ENCODE measurements at regions not wholly inside any gene's neighbourhood (a gene's known extent, or its start where the extent isn't known, plus 50 kb on each side); places are given as distances from the start of the nearest gene placed in this dataset.
A peak's percentile ranks its signal among the peaks of the same experiment; 100 is the strongest.

- FAIRE-seq (no peak), ATAC-seq (no peak), DNase-seq (ENCODE audit: low read depth in 1 of 2, low spot score in 1 of 2) (no peak)
- POLR2A ChIA-PET = no interaction called here
- 66% methylated on average over 4 of the region's 4 CpGs for WGBS (ENCODE audit: missing lambda C conversion rate)
- TF ChIP-seq CBX2 (IDR thresholded peaks at IDR 0.05; ENCODE audit: borderline replicate concordance, low read depth) (no peak), SMC3 (IDR thresholded peaks at IDR 0.05) (no peak), RCOR1 (IDR thresholded peaks at IDR 0.05; ENCODE audit: low read depth, low read length) (no peak), HMGXB4 (CRISPR knock-in tag; IDR thresholded peaks at IDR 0.05; ENCODE audit: borderline replicate concordance) (no peak)
- TF ChIP-seq, protein P1, sequence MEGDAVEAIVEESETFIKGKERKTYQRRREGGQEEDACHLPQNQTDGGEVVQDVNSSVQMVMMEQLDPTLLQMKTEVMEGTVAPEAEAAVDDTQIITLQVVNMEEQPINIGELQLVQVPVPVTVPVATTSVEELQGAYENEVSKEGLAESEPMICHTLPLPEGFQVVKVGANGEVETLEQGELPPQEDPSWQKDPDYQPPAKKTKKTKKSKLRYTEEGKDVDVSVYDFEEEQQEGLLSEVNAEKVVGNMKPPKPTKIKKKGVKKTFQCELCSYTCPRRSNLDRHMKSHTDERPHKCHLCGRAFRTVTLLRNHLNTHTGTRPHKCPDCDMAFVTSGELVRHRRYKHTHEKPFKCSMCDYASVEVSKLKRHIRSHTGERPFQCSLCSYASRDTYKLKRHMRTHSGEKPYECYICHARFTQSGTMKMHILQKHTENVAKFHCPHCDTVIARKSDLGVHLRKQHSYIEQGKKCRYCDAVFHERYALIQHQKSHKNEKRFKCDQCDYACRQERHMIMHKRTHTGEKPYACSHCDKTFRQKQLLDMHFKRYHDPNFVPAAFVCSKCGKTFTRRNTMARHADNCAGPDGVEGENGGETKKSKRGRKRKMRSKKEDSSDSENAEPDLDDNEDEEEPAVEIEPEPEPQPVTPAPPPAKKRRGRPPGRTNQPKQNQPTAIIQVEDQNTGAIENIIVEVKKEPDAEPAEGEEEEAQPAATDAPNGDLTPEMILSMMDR (IDR thresholded peaks at IDR 0.05) = no peak
- TF ChIP-seq, protein P2, sequence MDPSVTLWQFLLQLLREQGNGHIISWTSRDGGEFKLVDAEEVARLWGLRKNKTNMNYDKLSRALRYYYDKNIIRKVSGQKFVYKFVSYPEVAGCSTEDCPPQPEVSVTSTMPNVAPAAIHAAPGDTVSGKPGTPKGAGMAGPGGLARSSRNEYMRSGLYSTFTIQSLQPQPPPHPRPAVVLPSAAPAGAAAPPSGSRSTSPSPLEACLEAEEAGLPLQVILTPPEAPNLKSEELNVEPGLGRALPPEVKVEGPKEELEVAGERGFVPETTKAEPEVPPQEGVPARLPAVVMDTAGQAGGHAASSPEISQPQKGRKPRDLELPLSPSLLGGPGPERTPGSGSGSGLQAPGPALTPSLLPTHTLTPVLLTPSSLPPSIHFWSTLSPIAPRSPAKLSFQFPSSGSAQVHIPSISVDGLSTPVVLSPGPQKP (IDR thresholded peaks at IDR 0.05; ENCODE audit: low read depth, low read length) = no peak
- TF ChIP-seq, protein P3, sequence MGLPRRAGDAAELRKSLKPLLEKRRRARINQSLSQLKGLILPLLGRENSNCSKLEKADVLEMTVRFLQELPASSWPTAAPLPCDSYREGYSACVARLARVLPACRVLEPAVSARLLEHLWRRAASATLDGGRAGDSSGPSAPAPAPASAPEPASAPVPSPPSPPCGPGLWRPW (IDR thresholded peaks at IDR 0.05) = no peak
- CTCF ChIA-PET = no interaction called here
- Histone ChIP-seq H3K4me3 (no peak overlapping the region), H3K4me1 (peaks cover 4% of the 10 kb centered on the region; the same call in 2 of the 3 replicates), H3K27ac (no peak overlapping the region), H3K9me3 (no peaks in the 10 kb centered on the region), H3K4me2 (no peak overlapping the region)
Observed at GRCh38 chr11:21944577-21944976, 248.3 kb upstream of the ANO5 start.

GRCh38 chr11:21948876-21949275 lies 244.0 kb upstream of the ANO5 start:
- ChIA-PET POLR2A (no interaction called here), CTCF (interaction anchor here (0.9 to 1.0 kb wide), 2 partner anchors 37 to 40 kb away, joined by 3 read pairs; no protein-coding TSS in a partner anchor)
- ATAC-seq (no peak), FAIRE-seq (no peak), DNase-seq (ENCODE audit: low read depth in 1 of 2, low spot score in 1 of 2) (no peak)
- Histone ChIP-seq H3K4me3 (no peak overlapping the region), H3K27ac (no peak overlapping the region), H3K4me1 (peaks cover 10% of the 10 kb centered on the region), H3K4me2 (no peak overlapping the region), H3K9me3 (no peaks in the 10 kb centered on the region; the same call in 2 of the 3 replicates)
- 57% methylated on average over 1 of the region's 1 CpG for WGBS (ENCODE audit: missing lambda C conversion rate)
- no peak for TF ChIP-seq FOSB (CRISPR knock-in tag; IDR thresholded peaks at IDR 0.05)
- TF ChIP-seq ZFP36 (IDR thresholded peaks at IDR 0.05; ENCODE audit: borderline replicate concordance, partially characterized antibody) = no peak
- no peak for TF ChIP-seq JUNB (IDR thresholded peaks at IDR 0.05)
- no peak for TF ChIP-seq NFE2L2 (conservative IDR thresholded peaks at IDR 0.05; ENCODE audit: low read length)
- TF ChIP-seq KDM5A (IDR thresholded peaks at IDR 0.05) = no peak
- no peak for TF ChIP-seq RARB (CRISPR knock-in tag; IDR thresholded peaks at IDR 0.05)
- TF ChIP-seq ZSCAN20 (CRISPR knock-in tag; IDR thresholded peaks at IDR 0.05) = no peak

- ATAC-seq (peak; percentile 74 to 88), DNase-seq (ENCODE audit: low read depth in 1 of 2, low spot score in 1 of 2) (peak in 1 of 2 experiments; percentile 60), FAIRE-seq (no peak)
- H3K4me1 ChIP-seq = peaks cover 10% of the 10 kb centered on the region
- no peaks in the 10 kb centered on the region; the same call in 2 of the 3 replicates for H3K9me3 ChIP-seq
- H3K27ac ChIP-seq = peak overlapping the region; percentile 25 to 55; a peak in 3 of 6 replicates
- 9% methylated on average over 3 of the region's 3 CpGs for WGBS (ENCODE audit: missing lambda C conversion rate)
- CTCF ChIA-PET = interaction anchor here (0.9 kb wide), 1 partner anchor 39 kb away, joined by 3 read pairs; no protein-coding TSS in a partner anchor
- POLR2A ChIA-PET = no interaction called here
- H3K4me2 ChIP-seq = peak overlapping the region; percentile 46
- no peak overlapping the region for H3K4me3 ChIP-seq
- TF ChIP-seq RNF2 (IDR thresholded peaks at IDR 0.05; ENCODE audit: borderline replicate concordance, low read depth) (no peak), ZFP36 (IDR thresholded peaks at IDR 0.05; ENCODE audit: borderline replicate concordance, partially characterized antibody) (no peak), ZSCAN20 (CRISPR knock-in tag; IDR thresholded peaks at IDR 0.05) (no peak), FOSL2 (IDR thresholded peaks at IDR 0.05) (peak; percentile 84), FOSL2 (CRISPR knock-in tag; IDR thresholded peaks at IDR 0.05) (peak; percentile 83), HDAC2 (IDR thresholded peaks at IDR 0.05) (no peak), NPAS2 (CRISPR knock-in tag; IDR thresholded peaks at IDR 0.05; ENCODE audit: borderline replicate concordance) (no peak), ZNF302 (CRISPR knock-in tag; IDR thresholded peaks at IDR 0.05) (no peak), JUNB (IDR thresholded peaks at IDR 0.05) (peak; percentile 95), EHMT2 (IDR thresholded peaks at IDR 0.05; ENCODE audit: low read depth) (no peak), NR3C1 (IDR thresholded peaks at IDR 0.05) (no peak), RARB (CRISPR knock-in tag; IDR thresholded peaks at IDR 0.05) (no peak), MAZ (IDR thresholded peaks at IDR 0.05; ENCODE audit: borderline replicate concordance, low read depth, low read length) (no peak), ESRRA (IDR thresholded peaks at IDR 0.05; ENCODE audit: borderline replicate concordance, low read length) (no peak), SREBF2 (IDR thresholded peaks at IDR 0.05) (no peak), FOXS1 (CRISPR knock-in tag; IDR thresholded peaks at IDR 0.05) (no peak)
- TF ChIP-seq, protein P4, sequence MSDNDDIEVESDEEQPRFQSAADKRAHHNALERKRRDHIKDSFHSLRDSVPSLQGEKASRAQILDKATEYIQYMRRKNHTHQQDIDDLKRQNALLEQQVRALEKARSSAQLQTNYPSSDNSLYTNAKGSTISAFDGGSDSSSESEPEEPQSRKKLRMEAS (IDR thresholded peaks at IDR 0.05) = no peak
- TF ChIP-seq, protein P2 (IDR thresholded peaks at IDR 0.05; ENCODE audit: low read depth, low read length) = no peak
- TF ChIP-seq, protein P3 (IDR thresholded peaks at IDR 0.05) = peak; percentile 36; the same call in 1 of the 2 replicates
Observed at GRCh38 chr11:21949763-21950413, 243.0 kb upstream of the ANO5 start.

Measured in A549 (cell line).